GM23338 (cell line): ENCODE measurements at regions not wholly inside any gene's neighbourhood (a gene's known extent, or its start where the extent isn't known, plus 50 kb on each side); places are given as distances from the start of the nearest gene placed in this dataset.

ENCODE experiments used
- EZH2 ChIP-seq: fragments of 200-600 bp; sonication (generic); IDR thresholded peaks from one replicate; pipeline ENCODE4 v1.8.0; 2017; ENCODE audit warnings: antibody characterized with exemption, mild to moderate bottlenecking, low read depth; ENCODE audit not compliant: unreplicated experiment
- JUNB ChIP-seq: IDR thresholded peaks from one replicate; pipeline ENCODE4 v1.6.1; 2016; ENCODE audit warnings: antibody characterized with exemption; ENCODE audit not compliant: unreplicated experiment
- ZNF114 ChIP-seq: fragments of 250-450 bp; sonication (Bioruptor Pico); IDR thresholded peaks from 2 replicates; pipeline ENCODE4 v1.5.0; 2020; ENCODE audit warnings: mild to moderate bottlenecking, moderate library complexity
- TF ChIP-seq, protein P1 (sequence below), 2 experiments: fragments of 200-600 bp in 1 of 2; sonication (generic) in 1 of 2; conservative IDR thresholded peaks; 2 replicates each; pipeline versions ENCODE4 v1.5.1 to v1.6.1; 2016 to 2017; ENCODE audit warnings: antibody characterized with exemption in 2 of 2, low read depth in 2 of 2, mild to moderate bottlenecking in 2 of 2, moderate library complexity in 1 of 2
- TF ChIP-seq, protein P2 (sequence below): IDR thresholded peaks from one replicate; pipeline ENCODE4 v1.6.1; 2018; ENCODE audit warnings: antibody characterized with exemption; ENCODE audit not compliant: unreplicated experiment

DNA sequence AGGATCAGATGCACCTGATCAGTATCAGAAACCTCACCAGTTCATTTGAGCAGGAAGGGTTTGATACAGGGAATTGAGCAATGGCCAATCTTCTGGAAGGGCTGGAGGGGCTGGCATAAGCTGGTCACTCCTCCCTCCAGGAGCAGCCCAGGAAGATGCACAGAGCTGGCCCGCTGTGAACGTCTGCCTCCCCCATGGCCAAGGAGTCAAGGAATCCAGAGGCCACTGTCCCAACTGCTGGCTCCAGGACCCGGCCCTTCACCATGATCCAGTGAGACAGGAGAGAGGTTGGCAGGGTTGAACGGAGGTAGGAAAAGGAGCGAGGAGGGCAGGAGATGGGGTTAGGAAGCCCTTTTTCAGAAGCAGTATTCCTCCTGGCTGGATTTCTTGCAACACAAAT, 113.9 kb upstream of the CST7 start:
- TF ChIP-seq, protein P1, sequence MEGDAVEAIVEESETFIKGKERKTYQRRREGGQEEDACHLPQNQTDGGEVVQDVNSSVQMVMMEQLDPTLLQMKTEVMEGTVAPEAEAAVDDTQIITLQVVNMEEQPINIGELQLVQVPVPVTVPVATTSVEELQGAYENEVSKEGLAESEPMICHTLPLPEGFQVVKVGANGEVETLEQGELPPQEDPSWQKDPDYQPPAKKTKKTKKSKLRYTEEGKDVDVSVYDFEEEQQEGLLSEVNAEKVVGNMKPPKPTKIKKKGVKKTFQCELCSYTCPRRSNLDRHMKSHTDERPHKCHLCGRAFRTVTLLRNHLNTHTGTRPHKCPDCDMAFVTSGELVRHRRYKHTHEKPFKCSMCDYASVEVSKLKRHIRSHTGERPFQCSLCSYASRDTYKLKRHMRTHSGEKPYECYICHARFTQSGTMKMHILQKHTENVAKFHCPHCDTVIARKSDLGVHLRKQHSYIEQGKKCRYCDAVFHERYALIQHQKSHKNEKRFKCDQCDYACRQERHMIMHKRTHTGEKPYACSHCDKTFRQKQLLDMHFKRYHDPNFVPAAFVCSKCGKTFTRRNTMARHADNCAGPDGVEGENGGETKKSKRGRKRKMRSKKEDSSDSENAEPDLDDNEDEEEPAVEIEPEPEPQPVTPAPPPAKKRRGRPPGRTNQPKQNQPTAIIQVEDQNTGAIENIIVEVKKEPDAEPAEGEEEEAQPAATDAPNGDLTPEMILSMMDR (conservative IDR thresholded peaks at IDR 0.05; ENCODE audit: low read depth in 2 of 2) = no peak
- TF ChIP-seq JUNB (no peak), ZNF114 (CRISPR knock-in tag) (no peak), EZH2 (no peak)
- TF ChIP-seq, protein P2, sequence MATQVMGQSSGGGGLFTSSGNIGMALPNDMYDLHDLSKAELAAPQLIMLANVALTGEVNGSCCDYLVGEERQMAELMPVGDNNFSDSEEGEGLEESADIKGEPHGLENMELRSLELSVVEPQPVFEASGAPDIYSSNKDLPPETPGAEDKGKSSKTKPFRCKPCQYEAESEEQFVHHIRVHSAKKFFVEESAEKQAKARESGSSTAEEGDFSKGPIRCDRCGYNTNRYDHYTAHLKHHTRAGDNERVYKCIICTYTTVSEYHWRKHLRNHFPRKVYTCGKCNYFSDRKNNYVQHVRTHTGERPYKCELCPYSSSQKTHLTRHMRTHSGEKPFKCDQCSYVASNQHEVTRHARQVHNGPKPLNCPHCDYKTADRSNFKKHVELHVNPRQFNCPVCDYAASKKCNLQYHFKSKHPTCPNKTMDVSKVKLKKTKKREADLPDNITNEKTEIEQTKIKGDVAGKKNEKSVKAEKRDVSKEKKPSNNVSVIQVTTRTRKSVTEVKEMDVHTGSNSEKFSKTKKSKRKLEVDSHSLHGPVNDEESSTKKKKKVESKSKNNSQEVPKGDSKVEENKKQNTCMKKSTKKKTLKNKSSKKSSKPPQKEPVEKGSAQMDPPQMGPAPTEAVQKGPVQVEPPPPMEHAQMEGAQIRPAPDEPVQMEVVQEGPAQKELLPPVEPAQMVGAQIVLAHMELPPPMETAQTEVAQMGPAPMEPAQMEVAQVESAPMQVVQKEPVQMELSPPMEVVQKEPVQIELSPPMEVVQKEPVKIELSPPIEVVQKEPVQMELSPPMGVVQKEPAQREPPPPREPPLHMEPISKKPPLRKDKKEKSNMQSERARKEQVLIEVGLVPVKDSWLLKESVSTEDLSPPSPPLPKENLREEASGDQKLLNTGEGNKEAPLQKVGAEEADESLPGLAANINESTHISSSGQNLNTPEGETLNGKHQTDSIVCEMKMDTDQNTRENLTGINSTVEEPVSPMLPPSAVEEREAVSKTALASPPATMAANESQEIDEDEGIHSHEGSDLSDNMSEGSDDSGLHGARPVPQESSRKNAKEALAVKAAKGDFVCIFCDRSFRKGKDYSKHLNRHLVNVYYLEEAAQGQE = no peak
